ENCODE measurements at regions not wholly inside any gene's neighbourhood (a gene's known extent, or its start where the extent isn't known, plus 50 kb on each side); places are given as distances from the start of the nearest gene placed in this dataset.

DNA sequence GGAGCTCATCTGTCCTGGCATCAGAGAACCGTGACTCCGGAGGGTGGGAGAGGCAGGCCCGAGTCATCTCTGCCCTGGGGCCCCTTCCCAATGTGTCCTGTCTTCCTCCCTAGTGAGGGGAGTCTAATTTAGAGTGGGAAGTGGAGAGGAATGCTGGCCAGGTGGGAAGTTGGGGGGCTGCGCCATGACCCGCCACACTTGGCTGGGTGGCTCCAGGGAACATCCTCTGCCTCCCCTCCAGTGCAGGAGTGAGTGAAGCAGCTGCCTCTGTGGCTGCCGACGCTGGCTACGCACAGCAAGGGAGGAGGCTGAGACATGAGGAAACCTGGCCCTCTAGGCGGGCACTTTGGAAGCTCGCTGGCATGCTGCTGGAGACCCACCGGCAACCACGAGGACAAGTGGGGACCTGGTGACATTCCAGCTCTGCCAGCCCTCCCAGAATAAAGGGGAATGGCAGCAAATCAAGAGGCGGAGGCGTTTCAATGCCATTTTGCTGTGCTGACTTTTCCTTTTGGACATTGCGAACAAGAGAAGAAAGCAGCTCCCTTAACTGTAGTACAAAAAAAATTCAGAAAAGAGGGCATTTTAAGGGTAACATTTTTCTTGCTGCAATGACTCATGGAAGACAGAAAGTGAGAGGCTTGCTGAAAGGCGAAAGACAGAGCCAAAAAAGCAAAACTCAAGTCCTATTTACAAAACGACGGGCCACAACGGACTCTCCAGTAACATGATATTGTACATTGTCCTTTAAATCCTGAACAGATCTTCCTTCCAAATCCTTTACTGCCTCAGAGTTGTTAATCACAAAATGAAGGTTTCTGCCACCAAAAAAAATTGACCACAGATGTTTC lies 121.2 kb upstream of the PITRM1 start:
- TF ChIP-seq CTCF (IDR thresholded peaks at IDR 0.05; ENCODE audit: insufficient read depth, low read length) (no peak), GABPA (IDR thresholded peaks at IDR 0.05; ENCODE audit: low read depth) (no peak)
